ENCODE measurements at regions not wholly inside any gene's neighbourhood (a gene's known extent, or its start where the extent isn't known, plus 50 kb on each side); places are given as distances from the start of the nearest gene placed in this dataset.

DNA sequence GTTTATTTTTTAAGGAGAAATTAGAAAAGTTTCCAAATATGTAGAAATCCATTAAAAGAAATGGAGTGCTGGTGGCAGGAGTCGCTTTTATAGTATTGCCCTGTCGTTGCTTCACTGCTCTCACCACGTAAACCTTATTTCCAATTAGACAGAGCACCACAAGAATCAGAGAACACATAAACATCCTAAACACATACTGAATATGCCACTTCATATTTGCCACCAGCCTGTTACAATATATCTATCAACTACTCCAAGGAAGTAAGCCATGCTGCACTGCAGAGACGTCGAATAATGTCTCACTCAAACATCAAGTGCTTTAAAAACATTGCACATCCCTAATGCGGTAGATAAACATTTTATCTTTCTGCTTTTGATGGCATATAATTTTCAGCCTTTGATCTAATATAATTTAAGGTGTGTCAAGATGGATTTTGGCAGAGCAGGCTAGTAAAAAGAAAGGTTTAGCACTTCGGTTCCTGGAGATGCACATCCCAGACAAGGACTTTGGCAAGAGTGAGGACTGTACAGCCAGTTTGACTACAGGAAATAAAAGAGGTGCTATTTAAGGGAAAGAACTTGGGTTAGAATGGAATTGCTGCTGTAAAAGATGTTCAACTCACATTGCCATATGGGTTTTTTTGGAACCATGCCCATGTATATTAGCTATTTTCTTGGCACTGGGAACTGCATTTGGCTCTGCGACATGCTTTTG, 932.3 kb downstream of the EFNB2 start:
- no peak overlapping the region for H3K9ac ChIP-seq (ENCODE audit: insufficient read length, low read depth)
- no peaks in the 10 kb centered on the region for H3K27me3 ChIP-seq (ENCODE audit: insufficient read depth, insufficient read length)
- no peak for DNase-seq (ENCODE audit: low read depth, low spot score)
- no peak for TF ChIP-seq SUZ12 (IDR thresholded peaks at IDR 0.05; ENCODE audit: extremely low read depth, insufficient read depth, insufficient read length)
- TF ChIP-seq ZNF274 (IDR thresholded peaks at IDR 0.05; ENCODE audit: low read depth, low read length): no peak
- TF ChIP-seq YY1 (IDR thresholded peaks at IDR 0.05; ENCODE audit: insufficient read depth, insufficient read length): no peak
- no peak overlapping the region for H3K4me3 ChIP-seq (ENCODE audit: insufficient read length, low read depth)
- H3K9me3 ChIP-seq (ENCODE audit: insufficient read depth, low read length): no peaks in the 10 kb centered on the region
- H3K36me3 ChIP-seq (ENCODE audit: insufficient read depth, insufficient read length, low read length): no peaks in the 10 kb centered on the region
- H3K4me1 ChIP-seq (ENCODE audit: insufficient read depth, insufficient read length): no peaks in the 10 kb centered on the region

DNA sequence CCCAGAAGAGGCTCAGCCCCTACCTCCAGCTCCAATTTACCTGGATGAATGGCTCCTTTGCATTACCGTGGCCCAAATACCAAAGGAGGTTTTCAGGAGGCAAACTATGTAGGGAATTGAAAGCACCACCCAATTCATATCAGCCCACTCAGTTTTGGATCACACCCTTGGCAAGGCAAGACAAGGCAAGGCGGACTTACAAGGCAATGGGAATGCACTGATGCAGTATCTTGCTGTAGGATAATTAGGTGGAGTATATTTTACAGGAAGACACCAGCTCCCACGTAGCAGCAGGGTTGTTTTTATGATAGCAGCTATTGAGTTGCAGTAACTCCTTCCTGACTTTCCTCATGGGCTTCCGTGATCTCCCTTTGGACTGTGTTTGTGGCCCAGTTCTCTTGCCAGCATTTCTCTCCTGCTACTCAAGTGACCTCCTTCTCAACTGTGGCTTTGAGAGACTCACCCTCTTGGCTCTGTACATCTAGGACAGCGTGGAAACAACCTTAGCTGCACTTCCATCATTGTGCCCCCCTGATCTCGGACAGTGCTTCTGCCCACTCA, 935.9 kb downstream of the EFNB2 start:
- H3K27me3 ChIP-seq (ENCODE audit: insufficient read depth, insufficient read length): no peaks in the 10 kb centered on the region
- no peak for TF ChIP-seq SUZ12 (IDR thresholded peaks at IDR 0.05; ENCODE audit: extremely low read depth, insufficient read depth, insufficient read length)
- no peak for TF ChIP-seq ZNF274 (IDR thresholded peaks at IDR 0.05; ENCODE audit: low read depth, low read length)
- no peak for TF ChIP-seq YY1 (IDR thresholded peaks at IDR 0.05; ENCODE audit: insufficient read depth, insufficient read length)
- no peak overlapping the region for H3K9ac ChIP-seq (ENCODE audit: insufficient read length, low read depth)
- H3K4me3 ChIP-seq (ENCODE audit: insufficient read length, low read depth): no peak overlapping the region
- H3K9me3 ChIP-seq (ENCODE audit: insufficient read depth, low read length): no peaks in the 10 kb centered on the region
- DNase-seq (ENCODE audit: low read depth, low spot score): no peak
- no peaks in the 10 kb centered on the region for H3K4me1 ChIP-seq (ENCODE audit: insufficient read depth, insufficient read length)
- no peaks in the 10 kb centered on the region for H3K36me3 ChIP-seq (ENCODE audit: insufficient read depth, insufficient read length, low read length)

DNA sequence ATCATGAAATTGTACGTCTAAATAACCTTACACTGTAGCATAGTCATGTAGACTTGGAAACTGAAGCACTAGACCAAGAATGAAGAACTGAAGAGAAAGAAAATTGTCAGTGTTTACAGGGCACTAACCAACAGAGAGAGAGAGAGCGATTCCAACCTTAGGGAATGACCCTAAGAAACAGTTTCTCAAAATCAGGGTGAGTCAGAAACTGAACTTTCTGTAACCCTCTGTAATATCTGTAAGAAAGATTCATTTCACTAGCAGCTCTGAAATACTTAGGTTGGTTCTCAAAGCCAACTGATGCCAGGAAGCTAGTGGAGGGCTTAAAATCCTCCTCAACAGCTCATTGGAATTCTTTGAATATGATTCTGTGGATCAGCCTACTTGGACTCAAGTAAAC, 936.9 kb downstream of the EFNB2 start:
- Histone ChIP-seq H3K36me3 (ENCODE audit: insufficient read depth, insufficient read length, low read length) (no peaks in the 10 kb centered on the region), H3K4me1 (ENCODE audit: insufficient read depth, insufficient read length) (no peaks in the 10 kb centered on the region), H3K27me3 (ENCODE audit: insufficient read depth, insufficient read length) (no peaks in the 10 kb centered on the region), H3K4me3 (ENCODE audit: insufficient read length, low read depth) (no peak overlapping the region), H3K9me3 (ENCODE audit: insufficient read depth, low read length) (no peaks in the 10 kb centered on the region), H3K9ac (ENCODE audit: insufficient read length, low read depth) (no peak overlapping the region)
- TF ChIP-seq YY1 (IDR thresholded peaks at IDR 0.05; ENCODE audit: insufficient read depth, insufficient read length): no peak
- TF ChIP-seq SUZ12 (IDR thresholded peaks at IDR 0.05; ENCODE audit: extremely low read depth, insufficient read depth, insufficient read length): no peak
- no peak for TF ChIP-seq ZNF274 (IDR thresholded peaks at IDR 0.05; ENCODE audit: low read depth, low read length)
- DNase-seq (ENCODE audit: low read depth, low spot score): no peak

DNA sequence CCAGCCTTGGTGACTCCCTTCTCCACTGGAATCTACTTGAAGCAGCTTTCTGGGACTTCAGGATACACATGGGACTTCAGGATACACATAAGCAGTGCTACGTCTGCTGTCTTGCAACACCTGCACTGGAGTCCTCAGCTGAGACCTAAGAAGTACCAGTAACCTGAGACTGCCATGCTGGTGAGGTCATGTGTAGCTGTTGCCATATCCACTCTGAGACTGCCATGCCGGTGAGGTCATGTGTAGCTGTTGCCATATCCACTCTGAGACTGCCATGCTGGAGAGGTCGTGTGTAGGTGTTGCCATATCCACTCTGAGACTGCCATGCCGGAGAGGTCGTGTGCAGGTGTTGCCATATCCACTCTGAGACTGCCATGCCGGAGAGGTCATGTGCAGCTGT, 937.9 kb downstream of the EFNB2 start:
- Histone ChIP-seq H3K9ac (ENCODE audit: insufficient read length, low read depth) (no peak overlapping the region), H3K4me1 (ENCODE audit: insufficient read depth, insufficient read length) (no peaks in the 10 kb centered on the region), H3K27me3 (ENCODE audit: insufficient read depth, insufficient read length) (no peaks in the 10 kb centered on the region), H3K4me3 (ENCODE audit: insufficient read length, low read depth) (no peak overlapping the region), H3K36me3 (ENCODE audit: insufficient read depth, insufficient read length, low read length) (no peaks in the 10 kb centered on the region), H3K9me3 (ENCODE audit: insufficient read depth, low read length) (no peaks in the 10 kb centered on the region)
- TF ChIP-seq SUZ12 (IDR thresholded peaks at IDR 0.05; ENCODE audit: extremely low read depth, insufficient read depth, insufficient read length): no peak
- TF ChIP-seq YY1 (IDR thresholded peaks at IDR 0.05; ENCODE audit: insufficient read depth, insufficient read length): no peak
- TF ChIP-seq ZNF274 (IDR thresholded peaks at IDR 0.05; ENCODE audit: low read depth, low read length): no peak
- no peak for DNase-seq (ENCODE audit: low read depth, low spot score)

DNA sequence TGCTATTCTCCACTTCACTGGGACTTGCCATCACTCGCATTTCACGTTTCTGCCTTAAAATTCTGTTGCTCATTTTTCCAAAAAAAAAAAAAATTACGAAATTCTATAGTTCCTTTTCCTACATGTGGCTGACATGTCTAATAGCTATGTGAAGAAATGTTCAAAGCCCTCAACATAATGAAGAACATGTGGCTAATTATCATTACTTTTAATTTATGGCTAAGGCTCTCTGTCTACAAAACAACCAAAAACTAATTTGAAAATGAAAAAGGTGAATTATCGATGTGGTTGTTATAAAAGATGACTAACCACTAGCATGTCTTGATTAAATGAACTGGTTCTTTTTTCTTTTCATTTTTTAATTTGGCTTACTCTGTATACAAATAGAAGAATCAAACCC, 940.0 kb downstream of the EFNB2 start:
- H3K9ac ChIP-seq (ENCODE audit: insufficient read length, low read depth): no peak overlapping the region
- H3K4me3 ChIP-seq (ENCODE audit: insufficient read length, low read depth): no peak overlapping the region
- no peaks in the 10 kb centered on the region for H3K9me3 ChIP-seq (ENCODE audit: insufficient read depth, low read length)
- H3K4me1 ChIP-seq (ENCODE audit: insufficient read depth, insufficient read length): no peaks in the 10 kb centered on the region
- no peaks in the 10 kb centered on the region for H3K36me3 ChIP-seq (ENCODE audit: insufficient read depth, insufficient read length, low read length)
- no peaks in the 10 kb centered on the region for H3K27me3 ChIP-seq (ENCODE audit: insufficient read depth, insufficient read length)
- no peak for DNase-seq (ENCODE audit: low read depth, low spot score)
- TF ChIP-seq SUZ12 (IDR thresholded peaks at IDR 0.05; ENCODE audit: extremely low read depth, insufficient read depth, insufficient read length) (no peak), ZNF274 (IDR thresholded peaks at IDR 0.05; ENCODE audit: low read depth, low read length) (no peak), YY1 (IDR thresholded peaks at IDR 0.05; ENCODE audit: insufficient read depth, insufficient read length) (no peak)

DNA sequence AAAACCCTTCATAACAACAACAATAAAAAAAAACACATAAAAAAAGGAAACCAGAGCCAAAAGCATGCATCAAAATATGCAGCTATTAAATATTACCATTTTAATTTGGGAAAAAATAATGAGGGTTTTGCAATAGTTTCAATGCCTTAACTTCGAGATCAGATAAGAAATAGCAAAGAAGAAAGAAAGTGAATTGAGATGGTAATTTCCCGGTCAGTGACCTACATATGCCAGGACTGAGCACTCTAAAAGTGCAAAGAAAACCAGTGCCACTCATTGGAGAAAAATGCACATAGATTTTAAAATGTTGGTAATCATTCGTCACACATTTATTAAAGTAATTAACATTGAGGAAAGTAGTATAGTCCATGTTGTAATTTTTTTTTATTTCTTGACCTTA, 944.2 kb downstream of the EFNB2 start:
- Histone ChIP-seq H3K9ac (ENCODE audit: insufficient read length, low read depth) (no peak overlapping the region), H3K4me1 (ENCODE audit: insufficient read depth, insufficient read length) (no peaks in the 10 kb centered on the region), H3K36me3 (ENCODE audit: insufficient read depth, insufficient read length, low read length) (no peaks in the 10 kb centered on the region), H3K9me3 (ENCODE audit: insufficient read depth, low read length) (no peaks in the 10 kb centered on the region), H3K4me3 (ENCODE audit: insufficient read length, low read depth) (no peak overlapping the region), H3K27me3 (ENCODE audit: insufficient read depth, insufficient read length) (no peaks in the 10 kb centered on the region)
- no peak for DNase-seq (ENCODE audit: low read depth, low spot score)
- TF ChIP-seq SUZ12 (IDR thresholded peaks at IDR 0.05; ENCODE audit: extremely low read depth, insufficient read depth, insufficient read length) (no peak), YY1 (IDR thresholded peaks at IDR 0.05; ENCODE audit: insufficient read depth, insufficient read length) (no peak), ZNF274 (IDR thresholded peaks at IDR 0.05; ENCODE audit: low read depth, low read length) (no peak)

DNA sequence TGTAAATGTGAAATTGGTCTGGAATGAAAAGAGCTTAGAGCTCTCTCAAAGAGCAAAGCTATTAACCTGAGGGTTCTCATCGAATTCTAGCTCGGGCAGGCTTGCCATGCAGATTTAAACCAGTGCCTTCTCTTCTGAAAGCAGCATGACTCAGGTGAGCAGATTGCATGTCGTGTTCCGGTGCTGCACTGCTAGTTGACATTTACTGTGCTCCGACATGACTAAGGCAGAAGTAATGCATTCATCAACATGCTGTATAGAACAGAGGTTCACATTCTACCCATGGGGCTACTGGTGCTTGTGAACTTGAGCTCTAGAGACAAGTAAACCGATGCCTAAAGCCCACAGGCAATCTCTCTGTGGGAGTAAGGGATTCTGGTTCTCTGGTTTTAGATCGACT, 947.7 kb downstream of the EFNB2 start:
- TF ChIP-seq YY1 (IDR thresholded peaks at IDR 0.05; ENCODE audit: insufficient read depth, insufficient read length) (no peak), ZNF274 (IDR thresholded peaks at IDR 0.05; ENCODE audit: low read depth, low read length) (no peak), SUZ12 (IDR thresholded peaks at IDR 0.05; ENCODE audit: extremely low read depth, insufficient read depth, insufficient read length) (no peak)
- H3K27me3 ChIP-seq (ENCODE audit: insufficient read depth, insufficient read length): no peaks in the 10 kb centered on the region
- no peak for DNase-seq (ENCODE audit: low read depth, low spot score)
- H3K9me3 ChIP-seq (ENCODE audit: insufficient read depth, low read length): no peaks in the 10 kb centered on the region
- H3K4me3 ChIP-seq (ENCODE audit: insufficient read length, low read depth): no peak overlapping the region
- no peaks in the 10 kb centered on the region for H3K4me1 ChIP-seq (ENCODE audit: insufficient read depth, insufficient read length)
- H3K36me3 ChIP-seq (ENCODE audit: insufficient read depth, insufficient read length, low read length): no peaks in the 10 kb centered on the region
- no peak overlapping the region for H3K9ac ChIP-seq (ENCODE audit: insufficient read length, low read depth)
